ENCODE measurements at regions not wholly inside any gene's neighbourhood (a gene's known extent, or its start where the extent isn't known, plus 50 kb on each side); places are given as distances from the start of the nearest gene placed in this dataset.

DNA sequence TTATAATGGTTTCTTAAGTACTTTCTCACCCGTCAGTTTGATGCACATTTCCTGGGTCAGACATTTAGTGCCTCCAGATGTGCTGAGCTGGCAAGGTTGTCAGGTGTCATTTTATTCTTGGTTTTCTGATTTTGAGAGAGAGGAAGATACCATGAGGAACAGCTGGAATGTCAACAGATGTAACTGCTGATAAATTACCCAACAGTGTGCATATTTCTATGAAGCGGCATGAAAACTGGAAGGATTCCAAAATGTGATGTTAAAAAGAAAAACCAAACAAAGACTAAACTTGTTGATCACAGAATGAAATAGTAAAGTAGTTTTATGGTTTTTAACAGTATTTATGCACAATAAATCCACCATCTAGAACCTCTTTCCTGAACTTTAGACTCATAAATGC is 447.3 kb downstream of the HDGFL1 start:
- DNase-seq (ENCODE audit: low read depth) (no peak), FAIRE-seq (no peak)
- no peaks in the 10 kb centered on the region for H3K36me3 ChIP-seq (ENCODE audit: control insufficient read depth, insufficient read depth, low read length)
- H3K27me3 ChIP-seq (ENCODE audit: control insufficient read depth, insufficient read depth, low read length): no peaks in the 10 kb centered on the region
- no peak overlapping the region for H3K4me3 ChIP-seq (ENCODE audit: low read depth, low read length)
- TF ChIP-seq, protein P1, sequence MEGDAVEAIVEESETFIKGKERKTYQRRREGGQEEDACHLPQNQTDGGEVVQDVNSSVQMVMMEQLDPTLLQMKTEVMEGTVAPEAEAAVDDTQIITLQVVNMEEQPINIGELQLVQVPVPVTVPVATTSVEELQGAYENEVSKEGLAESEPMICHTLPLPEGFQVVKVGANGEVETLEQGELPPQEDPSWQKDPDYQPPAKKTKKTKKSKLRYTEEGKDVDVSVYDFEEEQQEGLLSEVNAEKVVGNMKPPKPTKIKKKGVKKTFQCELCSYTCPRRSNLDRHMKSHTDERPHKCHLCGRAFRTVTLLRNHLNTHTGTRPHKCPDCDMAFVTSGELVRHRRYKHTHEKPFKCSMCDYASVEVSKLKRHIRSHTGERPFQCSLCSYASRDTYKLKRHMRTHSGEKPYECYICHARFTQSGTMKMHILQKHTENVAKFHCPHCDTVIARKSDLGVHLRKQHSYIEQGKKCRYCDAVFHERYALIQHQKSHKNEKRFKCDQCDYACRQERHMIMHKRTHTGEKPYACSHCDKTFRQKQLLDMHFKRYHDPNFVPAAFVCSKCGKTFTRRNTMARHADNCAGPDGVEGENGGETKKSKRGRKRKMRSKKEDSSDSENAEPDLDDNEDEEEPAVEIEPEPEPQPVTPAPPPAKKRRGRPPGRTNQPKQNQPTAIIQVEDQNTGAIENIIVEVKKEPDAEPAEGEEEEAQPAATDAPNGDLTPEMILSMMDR (IDR thresholded peaks at IDR 0.05; ENCODE audit: insufficient read depth, low read length, severe bottlenecking): no peak

DNA sequence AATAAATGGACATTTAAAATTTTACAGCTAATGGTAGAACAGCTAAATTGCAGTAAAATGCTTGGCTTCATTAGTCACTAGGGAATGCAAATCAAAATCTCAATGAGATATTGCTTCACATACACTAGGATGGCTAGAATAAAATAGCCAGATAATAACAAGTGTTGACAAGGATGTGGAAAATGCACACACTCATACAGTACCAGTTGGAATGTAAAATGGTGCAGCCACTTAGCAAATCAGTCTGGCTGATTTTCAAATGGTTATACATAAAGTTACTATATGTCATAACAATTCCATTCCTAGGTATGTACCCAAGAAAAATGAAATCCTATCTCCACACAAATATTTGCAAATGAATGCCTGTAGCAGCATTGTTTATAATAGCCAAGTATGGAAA is 452.1 kb downstream of the HDGFL1 start:
- no peaks in the 10 kb centered on the region for H3K27me3 ChIP-seq (ENCODE audit: control insufficient read depth, insufficient read depth, low read length)
- DNase-seq (ENCODE audit: low read depth) (no peak), FAIRE-seq (no peak)
- H3K36me3 ChIP-seq (ENCODE audit: control insufficient read depth, insufficient read depth, low read length): no peaks in the 10 kb centered on the region
- no peak overlapping the region for H3K4me3 ChIP-seq (ENCODE audit: low read depth, low read length)
- TF ChIP-seq, protein P1 (IDR thresholded peaks at IDR 0.05; ENCODE audit: insufficient read depth, low read length, severe bottlenecking): no peak

DNA sequence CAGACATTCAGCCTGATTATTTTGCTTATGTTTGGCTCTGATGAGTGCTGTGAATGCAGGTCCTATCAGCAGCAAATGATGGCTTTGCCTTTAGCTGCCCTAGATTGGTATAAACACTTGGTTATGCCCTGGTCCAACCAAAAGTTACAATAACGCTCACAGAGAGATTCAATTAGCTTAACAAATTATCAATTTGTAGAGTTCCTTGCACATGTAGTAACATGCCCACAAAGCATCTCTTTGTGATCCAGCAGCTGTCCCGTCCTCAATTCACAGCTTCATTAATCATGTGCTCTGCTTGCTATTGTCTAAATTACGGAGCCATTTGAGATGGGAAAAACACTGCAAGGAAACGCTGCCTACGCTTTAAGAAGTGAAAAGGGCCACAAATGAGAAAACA is 457.9 kb downstream of the HDGFL1 start:
- peak; percentile 3 for DNase-seq (ENCODE audit: low read depth)
- no peak for FAIRE-seq
- H3K27me3 ChIP-seq (ENCODE audit: control insufficient read depth, insufficient read depth, low read length): no peaks in the 10 kb centered on the region
- H3K36me3 ChIP-seq (ENCODE audit: control insufficient read depth, insufficient read depth, low read length): no peaks in the 10 kb centered on the region
- no peak overlapping the region for H3K4me3 ChIP-seq (ENCODE audit: low read depth, low read length)
- TF ChIP-seq, protein P1 (IDR thresholded peaks at IDR 0.05; ENCODE audit: insufficient read depth, low read length, severe bottlenecking): no peak

DNA sequence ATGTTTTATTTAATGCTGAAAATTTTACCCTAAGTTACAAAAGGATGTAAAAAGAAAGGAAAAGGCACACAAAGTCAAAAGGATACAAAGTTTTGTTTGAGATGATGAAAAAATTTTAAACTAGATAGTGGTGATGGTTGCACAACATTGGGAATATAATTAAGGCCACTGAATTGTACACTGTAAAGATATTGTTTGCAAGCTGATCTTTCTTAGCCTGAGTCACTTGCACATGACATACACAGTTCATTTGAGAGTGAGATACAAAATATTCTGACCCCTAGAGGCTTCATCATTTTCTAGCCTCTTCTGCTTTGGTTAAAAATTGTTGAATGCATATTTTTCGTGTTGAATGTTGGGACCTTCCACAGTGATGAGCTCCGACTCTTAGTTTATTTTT is 462.6 kb downstream of the HDGFL1 start:
- Histone ChIP-seq H3K36me3 (ENCODE audit: control insufficient read depth, insufficient read depth, low read length) (no peaks in the 10 kb centered on the region), H3K27me3 (ENCODE audit: control insufficient read depth, insufficient read depth, low read length) (no peaks in the 10 kb centered on the region), H3K4me3 (ENCODE audit: low read depth, low read length) (no peak overlapping the region)
- TF ChIP-seq, protein P1 (IDR thresholded peaks at IDR 0.05; ENCODE audit: insufficient read depth, low read length, severe bottlenecking): no peak
- FAIRE-seq: no peak
- peak; percentile 28 for DNase-seq (ENCODE audit: low read depth)

DNA sequence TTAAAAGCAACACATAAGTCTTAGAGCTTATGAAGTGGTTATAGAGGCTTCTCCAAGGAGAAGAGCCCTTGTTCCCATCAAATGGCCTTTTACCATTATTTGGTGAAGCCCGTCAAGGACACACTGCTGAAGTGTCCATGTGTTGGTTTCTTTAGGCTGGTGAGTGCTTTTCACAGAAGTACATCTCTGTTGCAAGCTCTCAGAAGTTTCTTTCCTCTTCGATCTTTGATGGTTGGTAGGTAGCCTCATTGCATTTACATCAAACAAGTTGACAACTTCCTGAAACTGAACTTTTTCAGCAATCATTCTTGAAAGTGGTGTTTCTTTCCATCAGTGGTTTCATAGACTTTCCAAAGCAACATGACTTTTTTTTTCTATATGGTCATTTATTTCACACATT is 465.6 kb downstream of the HDGFL1 start:
- FAIRE-seq (no peak), DNase-seq (ENCODE audit: low read depth) (no peak)
- Histone ChIP-seq H3K4me3 (ENCODE audit: low read depth, low read length) (no peak overlapping the region), H3K27me3 (ENCODE audit: control insufficient read depth, insufficient read depth, low read length) (no peaks in the 10 kb centered on the region), H3K36me3 (ENCODE audit: control insufficient read depth, insufficient read depth, low read length) (no peaks in the 10 kb centered on the region)
- TF ChIP-seq, protein P1 (IDR thresholded peaks at IDR 0.05; ENCODE audit: insufficient read depth, low read length, severe bottlenecking): no peak

DNA sequence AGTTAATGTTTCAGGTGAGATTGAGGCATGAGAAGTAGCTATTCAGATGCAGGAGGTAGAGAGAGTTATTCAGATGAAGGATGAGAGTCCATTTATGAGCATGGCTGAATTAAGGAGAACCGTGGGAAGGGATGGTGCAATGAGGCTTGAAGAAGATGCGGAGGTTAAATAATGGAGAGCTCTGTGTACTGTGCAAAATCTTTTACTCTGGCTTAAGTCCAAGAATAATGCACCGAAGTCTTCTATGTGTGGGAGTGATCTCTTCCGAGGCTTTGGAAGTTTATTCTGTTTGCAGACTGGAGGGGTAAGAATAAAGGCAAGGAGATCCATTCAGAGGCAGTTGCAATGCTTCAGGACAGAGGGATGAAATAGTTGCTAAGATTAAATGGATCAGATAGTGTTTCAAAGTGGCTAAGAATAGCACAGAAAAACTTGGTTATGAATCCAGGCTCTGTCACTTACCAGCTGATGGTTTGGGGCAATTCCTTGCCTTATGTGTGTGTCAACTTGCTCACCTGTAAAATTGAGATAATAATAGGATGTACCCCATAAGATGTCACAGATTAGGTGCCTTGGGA is 467.1 kb downstream of the HDGFL1 start:
- Histone ChIP-seq H3K4me3 (ENCODE audit: low read depth, low read length) (no peak overlapping the region), H3K36me3 (ENCODE audit: control insufficient read depth, insufficient read depth, low read length) (no peaks in the 10 kb centered on the region), H3K27me3 (ENCODE audit: control insufficient read depth, insufficient read depth, low read length) (no peaks in the 10 kb centered on the region)
- DNase-seq (ENCODE audit: low read depth) (no peak), FAIRE-seq (no peak)
- TF ChIP-seq, protein P1 (IDR thresholded peaks at IDR 0.05; ENCODE audit: insufficient read depth, low read length, severe bottlenecking): no peak

Measured in bronchial epithelial cell (primary cell).